ENCODE measurements at regions not wholly inside any gene's neighbourhood (a gene's known extent, or its start where the extent isn't known, plus 50 kb on each side); places are given as distances from the start of the nearest gene placed in this dataset.

GRCh38 chr14:98368916-98369315, 903.1 kb downstream of the BCL11B start:
- no peak overlapping the region for H3K27ac ChIP-seq (ENCODE audit: low read depth in 2 of 2, low read length in 1 of 2)
- TF ChIP-seq CHD2 (IDR thresholded peaks at IDR 0.05; ENCODE audit: low read length, partially characterized antibody) = no peak
- no peak for TF ChIP-seq MXI1 (IDR thresholded peaks at IDR 0.05; ENCODE audit: low read depth, low read length)
- TF ChIP-seq ZBTB33 (IDR thresholded peaks at IDR 0.05; ENCODE audit: borderline replicate concordance, low read depth) = no peak
- TF ChIP-seq NRF1 (IDR thresholded peaks at IDR 0.05; ENCODE audit: low read depth, low read length) = no peak
- no peak for TF ChIP-seq EP300 (IDR thresholded peaks at IDR 0.05; ENCODE audit: borderline replicate concordance in 1 of 2, low read depth in 1 of 2, low read length in 1 of 2)
- TF ChIP-seq CTCF (IDR thresholded peaks at IDR 0.05) = no peak
- TF ChIP-seq TCF12 (IDR thresholded peaks at IDR 0.05) = no peak
- TF ChIP-seq GABPA (IDR thresholded peaks at IDR 0.05; ENCODE audit: low read depth) = no peak
- no peak for TF ChIP-seq RAD21 (IDR thresholded peaks at IDR 0.05; ENCODE audit: low read length)
- no peak for TF ChIP-seq TEAD4 (IDR thresholded peaks at IDR 0.05; ENCODE audit: borderline replicate concordance, insufficient read depth)
- no peak overlapping the region for H3K4me2 ChIP-seq
- H3K27me3 ChIP-seq (ENCODE audit: insufficient read depth) = no peaks in the 10 kb centered on the region
- no peaks in the 10 kb centered on the region for H3K36me3 ChIP-seq (replicated peaks in 1 of 2; ENCODE audit: control insufficient read depth in 1 of 2, insufficient read depth in 2 of 2, low read length in 1 of 2)
- H3K79me2 ChIP-seq (ENCODE audit: insufficient read depth) = no peaks in the 10 kb centered on the region
- WGBS (ENCODE audit: low lambda C conversion rate) = 16% methylated on average over 3 of the region's 3 CpGs
- H3K9me2 ChIP-seq = no peaks in the 10 kb centered on the region
- no peaks in the 10 kb centered on the region for H3K9me3 ChIP-seq
- H3K4me1 ChIP-seq (ENCODE audit: control insufficient read depth in 1 of 2, insufficient read depth in 2 of 2, low read depth in 1 of 2, low read length in 1 of 2) = no peaks in the 10 kb centered on the region
- POLR2A ChIA-PET = no interaction called here
- no peaks in the 10 kb centered on the region for H3F3A ChIP-seq (replicated peaks; ENCODE audit: insufficient read depth)
- H3K9ac ChIP-seq = no peak overlapping the region
- CTCF ChIA-PET = no interaction called here
- no peaks in the 10 kb centered on the region for H4K20me1 ChIP-seq (ENCODE audit: insufficient read depth)
- no peak overlapping the region for H2AFZ ChIP-seq (ENCODE audit: low read depth)
- no peak overlapping the region for H3K4me3 ChIP-seq (ENCODE audit: low read depth in 2 of 2, low read length in 1 of 2)
- no peak for DNase-seq

- no peaks in the 10 kb centered on the region for H3K9me3 ChIP-seq
- H3K27me3 ChIP-seq (ENCODE audit: insufficient read depth) = no peaks in the 10 kb centered on the region
- no peak for DNase-seq
- no peak overlapping the region for H3K4me2 ChIP-seq
- H3K36me3 ChIP-seq (replicated peaks in 1 of 2; ENCODE audit: control insufficient read depth in 1 of 2, insufficient read depth in 2 of 2, low read length in 1 of 2) = no peaks in the 10 kb centered on the region
- POLR2A ChIA-PET = no interaction called here
- no peak overlapping the region for H3K9ac ChIP-seq
- CTCF ChIA-PET = no interaction called here
- 0% methylated on average over 2 of the region's 2 CpGs for WGBS (ENCODE audit: low lambda C conversion rate)
- no peaks in the 10 kb centered on the region for H3K79me2 ChIP-seq (ENCODE audit: insufficient read depth)
- no peaks in the 10 kb centered on the region for H3K4me1 ChIP-seq (ENCODE audit: control insufficient read depth in 1 of 2, insufficient read depth in 2 of 2, low read depth in 1 of 2, low read length in 1 of 2)
- H3F3A ChIP-seq (replicated peaks; ENCODE audit: insufficient read depth) = no peaks in the 10 kb centered on the region
- no peaks in the 10 kb centered on the region for H3K9me2 ChIP-seq
- no peak overlapping the region for H2AFZ ChIP-seq (ENCODE audit: low read depth)
- H3K27ac ChIP-seq (ENCODE audit: low read depth in 2 of 2, low read length in 1 of 2) = no peak overlapping the region
- H3K4me3 ChIP-seq (ENCODE audit: low read depth in 2 of 2, low read length in 1 of 2) = no peak overlapping the region
- no peaks in the 10 kb centered on the region for H4K20me1 ChIP-seq (ENCODE audit: insufficient read depth)
- TF ChIP-seq TCF12 (IDR thresholded peaks at IDR 0.05) (no peak), GABPA (IDR thresholded peaks at IDR 0.05; ENCODE audit: low read depth) (no peak), IRF3 (IDR thresholded peaks at IDR 0.05; ENCODE audit: low read depth, low read length) (no peak), EP300 (IDR thresholded peaks at IDR 0.05; ENCODE audit: borderline replicate concordance in 1 of 2, low read depth in 1 of 2, low read length in 1 of 2) (no peak), NRF1 (IDR thresholded peaks at IDR 0.05; ENCODE audit: low read depth, low read length) (no peak), GATA2 (CRISPR knock-in tag; IDR thresholded peaks at IDR 0.05) (no peak), POLR2AphosphoS5 (IDR thresholded peaks at IDR 0.05; ENCODE audit: low read depth, low read length) (no peak), TEAD4 (IDR thresholded peaks at IDR 0.05; ENCODE audit: borderline replicate concordance, insufficient read depth) (no peak), ELF1 (IDR thresholded peaks at IDR 0.05) (no peak), FOXJ3 (CRISPR knock-in tag; IDR thresholded peaks at IDR 0.05) (no peak), FOXM1 (IDR thresholded peaks at IDR 0.05; ENCODE audit: low read depth) (no peak), CHD2 (IDR thresholded peaks at IDR 0.05; ENCODE audit: low read length, partially characterized antibody) (no peak), MAX (IDR thresholded peaks at IDR 0.05; ENCODE audit: low read depth) (no peak), FOSL2 (IDR thresholded peaks at IDR 0.05; ENCODE audit: borderline replicate concordance, low read depth) (no peak), REST (IDR thresholded peaks at IDR 0.05; ENCODE audit: low read depth, low read length) (no peak)
These were observed 902.7 kb downstream of the BCL11B start for GRCh38 chr14:98369344-98369743.

Data from SK-N-SH (cell line).